GM12878 (cell line): ENCODE measurements at regions not wholly inside any gene's neighbourhood (a gene's known extent, or its start where the extent isn't known, plus 50 kb on each side); places are given as distances from the start of the nearest gene placed in this dataset.

Source experiments
- ATAC-seq: fragments of 200-7000 bp; cut with Tn5 transposase; 3 replicates; pipeline ENCODE4 v1.9.1; 2020; ENCODE audit warnings: mild to moderate bottlenecking, moderate library complexity
- BruUV-seq: library from RNA; stranded (reverse); fragments of 400-500 nt; replicated peaks from 2 replicates; lab custom pipeline; 2021; lab: Mats Ljungman, UMichigan
- CTCF ChIA-PET: fragments of 300-600 bp; sonication (Branson Sonifier 250); formaldehyde crosslinking; extraction: SDS; loops from one replicate; lab custom pipeline; 2021; ENCODE audit warnings: inconsistent platforms; lab: Yijun Ruan, JAX
- POLR2A ChIA-PET: fragments of 350-600 bp; formaldehyde crosslinking; extraction: SDS; loops from one replicate; lab custom pipeline; 2021; ENCODE audit warnings: inconsistent platforms; lab: Charles Lee
- RAD21 ChIA-PET: fragments of 300-600 bp; sonication (Branson Sonifier 250); formaldehyde crosslinking; loops from one replicate; lab custom pipeline; 2023; ENCODE audit warnings: antibody characterized with exemption; ENCODE audit not compliant: unreplicated experiment; lab: Charles Lee
- SMC1A ChIA-PET: fragments of 300-600 bp; sonication (Branson Sonifier 250); formaldehyde crosslinking; loops from one replicate; lab custom pipeline; 2023; ENCODE audit not compliant: unreplicated experiment, uncharacterized antibody; lab: Charles Lee
- DNase-seq: peaks from one replicate; pipeline ENCODE4 v3.0.0-alpha.2; 2011; ENCODE audit warnings: low read depth, low spot score
- FAIRE-seq: peaks from 3 replicates; lab custom pipeline; 2011; peaks lifted over from hg19 to GRCh38; lab: Jason Lieb, UNC
- H2AFZ ChIP-seq: 2 replicates; pipeline ENCODE4 v1.6.0; 2011; ENCODE audit warnings: low read depth, low read length, control low read depth; ENCODE audit not compliant: control insufficient read depth
- H3K27ac ChIP-seq: 2 replicates; pipeline ENCODE4 v1.5.1; 2011; ENCODE audit warnings: control low read depth; ENCODE audit not compliant: control insufficient read depth, insufficient read depth
- H3K27me3 ChIP-seq, 2 experiments: replicated peaks in 1 of 2; 2 replicates each; pipeline versions ENCODE4 v1.6.0 to v1.6.1; 2011; ENCODE audit warnings: low read length in 1 of 2; ENCODE audit not compliant: control insufficient read depth in 2 of 2, insufficient read depth in 2 of 2
- H3K36me3 ChIP-seq, 2 experiments: 2 replicates each; pipeline ENCODE4 v1.5.1; 2011; ENCODE audit warnings: low read length in 1 of 2; ENCODE audit not compliant: control insufficient read depth in 2 of 2, insufficient read depth in 2 of 2
- H3K4me1 ChIP-seq: 2 replicates; pipeline ENCODE4 v1.6.1; 2011; ENCODE audit warnings: mild to moderate bottlenecking, low read length, moderate library complexity, mixed read lengths; ENCODE audit not compliant: control insufficient read depth, insufficient read depth
- H3K4me2 ChIP-seq: 2 replicates; pipeline ENCODE4 v1.6.0; 2011; ENCODE audit warnings: control low read depth; ENCODE audit not compliant: control insufficient read depth, insufficient read depth
- H3K4me3 ChIP-seq: fragments of 200-600 bp; sonication (generic); 2 replicates; pipeline ENCODE4 v1.5.1; 2016
- H3K79me2 ChIP-seq: 2 replicates; pipeline ENCODE4 v1.6.0; 2011; ENCODE audit warnings: low read length; ENCODE audit not compliant: control insufficient read depth, insufficient read depth
- H3K9ac ChIP-seq: 2 replicates; pipeline ENCODE4 v1.8.0; 2011; ENCODE audit warnings: low read length, control low read depth, mixed read lengths; ENCODE audit not compliant: control insufficient read depth, insufficient read depth
- H3K9me3 ChIP-seq: replicated peaks from 3 replicates; pipeline ENCODE4 v1.5.1; 2011; ENCODE audit warnings: mild to moderate bottlenecking, low read length; ENCODE audit not compliant: control insufficient read depth, insufficient read depth
- H4K20me1 ChIP-seq: 2 replicates; pipeline ENCODE4 v1.6.0; 2011; ENCODE audit not compliant: control insufficient read depth, insufficient read depth
- ATF7 ChIP-seq: fragments of 450-650 bp; IDR thresholded peaks from 2 replicates; pipeline ENCODE4 v1.6.1; 2016; ENCODE audit warnings: low read depth, mild to moderate bottlenecking
- BHLHE40 ChIP-seq, 2 experiments: fragments of 450-650 bp in 1 of 2; IDR thresholded peaks; 2 replicates each; pipeline ENCODE4 v1.6.1; 2011 to 2017; ENCODE audit warnings: low read depth in 2 of 2, borderline replicate concordance in 1 of 2, improper control_type of control experiment in 1 of 2, low read length in 1 of 2, mild to moderate bottlenecking in 1 of 2
- CHD4 ChIP-seq: fragments of 200-600 bp; sonication (generic); IDR thresholded peaks from 2 replicates; pipeline ENCODE4 v1.6.1; 2016; ENCODE audit warnings: mild to moderate bottlenecking
- ESRRA ChIP-seq: IDR thresholded peaks from 2 replicates; pipeline ENCODE4 v1.6.1; 2012; ENCODE audit warnings: mild to moderate bottlenecking, low read length, improper control_type of control experiment
- GABPA ChIP-seq: IDR thresholded peaks from 2 replicates; pipeline ENCODE4 v1.6.1; 2014; ENCODE audit warnings: antibody characterized with exemption, low read depth, mild to moderate bottlenecking, inconsistent platforms
- GATAD2B ChIP-seq: fragments of 450-650 bp; conservative IDR thresholded peaks from 2 replicates; pipeline ENCODE4 v1.6.1; 2017; ENCODE audit warnings: low read depth, mild to moderate bottlenecking, moderate library complexity
- HSF1 ChIP-seq: fragments of 150-350 bp; IDR thresholded peaks from 2 replicates; pipeline ENCODE4 v1.6.1; 2014; ENCODE audit warnings: mild to moderate bottlenecking, low read depth, low read length
- MTA3 ChIP-seq: IDR thresholded peaks from 2 replicates; pipeline ENCODE4 v1.6.1; 2012; ENCODE audit warnings: low read length, inconsistent platforms, borderline replicate concordance
- NKRF ChIP-seq: fragments of 450-650 bp; conservative IDR thresholded peaks from 2 replicates; pipeline ENCODE4 v1.6.1; 2017; ENCODE audit warnings: mild to moderate bottlenecking, moderate library complexity
- NR2C2 ChIP-seq: IDR thresholded peaks from 2 replicates; pipeline ENCODE4 v1.6.1; 2011; ENCODE audit warnings: borderline replicate concordance, low read depth; ENCODE audit not compliant: control insufficient read depth, insufficient read length
- PRDM15 ChIP-seq: fragments of 450-650 bp; formaldehyde crosslinking; IDR thresholded peaks from 2 replicates; pipeline ENCODE4 v1.4.0; 2020; ENCODE audit warnings: mild to moderate bottlenecking, moderate library complexity
- RBBP5 ChIP-seq: fragments of 200-600 bp; sonication (generic); conservative IDR thresholded peaks from 2 replicates; pipeline ENCODE4 v1.6.1; 2016
- RCOR1 ChIP-seq: conservative IDR thresholded peaks from 2 replicates; pipeline ENCODE4 v1.6.1; 2012; ENCODE audit warnings: low read depth, low read length, improper control_type of control experiment
- RELB ChIP-seq: fragments of 450-650 bp; IDR thresholded peaks from 2 replicates; pipeline ENCODE4 v1.6.1; 2017; ENCODE audit warnings: low read depth, mild to moderate bottlenecking, moderate library complexity
- SMAD5 ChIP-seq: IDR thresholded peaks from 2 replicates; pipeline ENCODE4 v1.6.1; 2016; ENCODE audit warnings: antibody characterized with exemption, low read depth
- SREBF1 ChIP-seq: IDR thresholded peaks from 2 replicates; pipeline ENCODE4 v1.6.1; 2012; ENCODE audit warnings: mild to moderate bottlenecking, low read length
- SREBF2 ChIP-seq: IDR thresholded peaks from 2 replicates; pipeline ENCODE4 v1.6.1; 2012; ENCODE audit warnings: mild to moderate bottlenecking, low read length
- WGBS: methylation state at CpG from one replicate; pipeline ENCODE4 v1.1.6; 2016; ENCODE audit warnings: low lambda C conversion rate; ENCODE audit not compliant: insufficient replicate concordance, insufficient coverage; ENCODE audit errors: missing lambda C conversion rate; 5-methylcytosine and 5-hydroxymethylcytosine counted together
- in situ Hi-C: fragments of 300-500 bp; cut with MboI; formaldehyde crosslinking; loops from 9 replicates; pipeline ENCODE4 v1.14.3; 2018; ENCODE audit warnings: mixed read lengths
- intact Hi-C: fragments of 100-400 bp; cut with micrococcal nuclease; formaldehyde crosslinking; loops from one replicate; pipeline ENCODE4 v1.14.2; 2022; ENCODE audit not compliant: unreplicated experiment

GRCh38 chr16:79808731-79809130 lies 208.2 kb upstream of the MAF start:
- Histone ChIP-seq H3K27me3 (no peaks in the 10 kb centered on the region), H3K4me3 (no peak overlapping the region), H4K20me1 (no peaks in the 10 kb centered on the region), H3K4me1 (no peaks in the 10 kb centered on the region), H3K9ac (no peak overlapping the region), H2AFZ (no peak overlapping the region), H3K79me2 (no peaks in the 10 kb centered on the region), H3K27ac (no peak overlapping the region), H3K4me2 (no peak overlapping the region), H3K9me3 (no peaks in the 10 kb centered on the region), H3K36me3 (no peaks in the 10 kb centered on the region)
- no peak for FAIRE-seq
- ATAC-seq = no peak
- in situ Hi-C loops = no loop called here
- DNase-seq = no peak
- CTCF ChIA-PET = no interaction called here
- SMC1A ChIA-PET = no interaction called here
- TF ChIP-seq PRDM15 (CRISPR knock-in tag) (no peak), RBBP5 (no peak), ESRRA (no peak), RCOR1 (no peak), CHD4 (no peak), GATAD2B (no peak), RELB (no peak), GABPA (no peak), BHLHE40 (IDR thresholded peaks at IDR 0.05; ENCODE audit: borderline replicate concordance in 1 of 2, low read depth in 2 of 2, low read length in 1 of 2) (no peak), NR2C2 (no peak), NKRF (no peak), ATF7 (no peak), SREBF2 (no peak), SREBF1 (no peak), SMAD5 (no peak), HSF1 (no peak), MTA3 (no peak)
- RAD21 ChIA-PET = no interaction called here
- WGBS = 4% methylated on average over 3 of the region's 3 CpGs
- POLR2A ChIA-PET = no interaction called here
- no TSS peak for BruUV-seq
- intact Hi-C loops = no loop called here
